PC-9 (cell line): ENCODE measurements at regions not wholly inside any gene's neighbourhood (a gene's known extent, or its start where the extent isn't known, plus 50 kb on each side); places are given as distances from the start of the nearest gene placed in this dataset.
A peak's percentile ranks its signal among the peaks of the same experiment; 100 is the strongest.

ENCODE experiments used
- BruUV-seq: library from RNA; stranded (reverse); fragments of 400-500 nt; replicated peaks from 2 replicates; lab custom pipeline; 2021; lab: Mats Ljungman, UMichigan
- CTCF ChIA-PET: fragments of 300-600 bp; sonication (Branson Sonifier 250); formaldehyde crosslinking; loops from one replicate; lab custom pipeline; 2022; ENCODE audit warnings: antibody characterized with exemption; lab: Charles Lee
- POLR2A ChIA-PET: fragments of 300-600 bp; sonication (Branson Sonifier 250); formaldehyde crosslinking; loops from one replicate; lab custom pipeline; 2022; ENCODE audit warnings: antibody characterized with exemption; ENCODE audit not compliant: unreplicated experiment; lab: Charles Lee
- DNase-seq, 2 experiments: peaks; one replicate each; pipeline versions ENCODE4 v3.0.0 to v3.0.0-alpha.2; 2015 to 2022; ENCODE audit warnings: mixed read lengths in 1 of 2
- H2AFZ ChIP-seq: fragments of 200-600 bp; sonication (generic); 2 replicates; pipeline ENCODE4 v1.8.1; 2017; ENCODE audit warnings: antibody characterized with exemption
- H3F3A ChIP-seq: fragments of 200-600 bp; sonication (generic); 2 replicates; pipeline ENCODE4 v1.8.1; 2017; ENCODE audit warnings: antibody characterized with exemption, mild to moderate bottlenecking, low read depth; ENCODE audit not compliant: insufficient read depth
- H3K27ac ChIP-seq: fragments of 200-600 bp; sonication (generic); 2 replicates; pipeline ENCODE4 v1.6.1; 2016; ENCODE audit warnings: mixed run types
- H3K27me3 ChIP-seq: fragments of 200-600 bp; sonication (generic); 2 replicates; pipeline ENCODE4 v1.6.1; 2016; ENCODE audit warnings: low read depth, mixed run types; ENCODE audit not compliant: insufficient read depth
- H3K36me3 ChIP-seq: fragments of 200-600 bp; sonication (generic); 2 replicates; pipeline ENCODE4 v1.6.1; 2016; ENCODE audit warnings: low read depth, mixed run types
- H3K4me1 ChIP-seq: fragments of 200-600 bp; sonication (generic); replicated peaks from 2 replicates; pipeline ENCODE4 v1.6.1; 2016; ENCODE audit warnings: mixed run types; ENCODE audit not compliant: insufficient read depth
- H3K4me2 ChIP-seq: fragments of 200-600 bp; sonication (generic); 2 replicates; pipeline ENCODE4 v1.6.1; 2017; ENCODE audit warnings: mixed run types
- H3K4me3 ChIP-seq: fragments of 200-600 bp; sonication (generic); 2 replicates; pipeline ENCODE4 v1.6.1; 2016; ENCODE audit warnings: mixed run types
- H3K79me2 ChIP-seq: fragments of 200-600 bp; sonication (generic); 2 replicates; pipeline ENCODE4 v1.6.1; 2017; ENCODE audit warnings: low read depth, mixed run types
- H3K9me2 ChIP-seq: fragments of 200-600 bp; sonication (generic); 2 replicates; pipeline ENCODE4 v1.8.1; 2017; ENCODE audit warnings: mild to moderate bottlenecking; ENCODE audit not compliant: insufficient read depth
- H3K9me3 ChIP-seq: fragments of 200-600 bp; sonication (generic); 2 replicates; pipeline ENCODE4 v1.8.1; 2016; ENCODE audit warnings: low read depth; ENCODE audit not compliant: insufficient read depth
- H4K20me1 ChIP-seq: fragments of 200-600 bp; sonication (generic); 2 replicates; pipeline ENCODE4 v1.8.1; 2017; ENCODE audit not compliant: insufficient read depth
- EZH2 ChIP-seq: fragments of 200-600 bp; sonication (generic); IDR thresholded peaks from 2 replicates; pipeline ENCODE4 v1.8.0; 2017; ENCODE audit warnings: antibody characterized with exemption, low read depth
- intact Hi-C: fragments of 100-400 bp; cut with micrococcal nuclease; formaldehyde crosslinking; loops from one replicate; pipeline ENCODE4 v1.10.0; 2022; ENCODE audit not compliant: unreplicated experiment
- TF ChIP-seq, protein P1 (sequence below): fragments of 200-600 bp; sonication (generic); conservative IDR thresholded peaks from 2 replicates; pipeline ENCODE4 v1.6.1; 2017; ENCODE audit warnings: mixed run types, antibody characterized with exemption, mild to moderate bottlenecking, moderate library complexity

DNA sequence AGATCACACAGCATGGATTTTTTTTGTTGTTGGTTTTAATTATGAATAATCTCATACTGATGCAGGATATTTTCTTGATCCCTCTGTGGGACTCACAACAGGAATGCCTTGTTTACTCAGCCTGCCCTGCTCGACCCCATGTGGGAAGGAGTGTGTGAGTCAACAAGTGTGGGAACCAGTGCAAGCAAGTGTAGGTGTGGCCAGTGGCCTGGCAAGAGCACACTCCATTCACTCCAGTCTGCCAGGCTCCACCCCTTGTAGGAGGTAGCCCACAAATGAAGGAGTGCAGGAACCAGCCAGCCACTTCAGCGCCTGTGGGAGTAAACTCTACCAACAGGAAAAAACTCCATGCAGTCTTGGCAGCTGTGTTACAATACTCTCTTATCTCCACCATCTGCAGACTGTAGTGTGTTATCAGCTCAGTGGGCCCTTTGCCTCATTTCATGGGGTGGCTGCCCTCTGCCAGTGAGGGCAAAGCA, 393.6 kb downstream of the OTOL1 start:
- intact Hi-C loops = loop anchor here (1.0 kb wide), 1 partner anchor 36 kb away; no protein-coding TSS in a partner anchor
- ChIA-PET POLR2A (no interaction called here), CTCF (no interaction called here)
- peak; percentile 68 to 83 for DNase-seq
- H3K27me3 ChIP-seq = no peaks in the 10 kb centered on the region
- no peak overlapping the region for H3K4me2 ChIP-seq
- no peaks in the 10 kb centered on the region for H3K9me3 ChIP-seq
- TF ChIP-seq, protein P1, sequence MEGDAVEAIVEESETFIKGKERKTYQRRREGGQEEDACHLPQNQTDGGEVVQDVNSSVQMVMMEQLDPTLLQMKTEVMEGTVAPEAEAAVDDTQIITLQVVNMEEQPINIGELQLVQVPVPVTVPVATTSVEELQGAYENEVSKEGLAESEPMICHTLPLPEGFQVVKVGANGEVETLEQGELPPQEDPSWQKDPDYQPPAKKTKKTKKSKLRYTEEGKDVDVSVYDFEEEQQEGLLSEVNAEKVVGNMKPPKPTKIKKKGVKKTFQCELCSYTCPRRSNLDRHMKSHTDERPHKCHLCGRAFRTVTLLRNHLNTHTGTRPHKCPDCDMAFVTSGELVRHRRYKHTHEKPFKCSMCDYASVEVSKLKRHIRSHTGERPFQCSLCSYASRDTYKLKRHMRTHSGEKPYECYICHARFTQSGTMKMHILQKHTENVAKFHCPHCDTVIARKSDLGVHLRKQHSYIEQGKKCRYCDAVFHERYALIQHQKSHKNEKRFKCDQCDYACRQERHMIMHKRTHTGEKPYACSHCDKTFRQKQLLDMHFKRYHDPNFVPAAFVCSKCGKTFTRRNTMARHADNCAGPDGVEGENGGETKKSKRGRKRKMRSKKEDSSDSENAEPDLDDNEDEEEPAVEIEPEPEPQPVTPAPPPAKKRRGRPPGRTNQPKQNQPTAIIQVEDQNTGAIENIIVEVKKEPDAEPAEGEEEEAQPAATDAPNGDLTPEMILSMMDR = no peak
- TF ChIP-seq EZH2 = no peak
- H3F3A ChIP-seq = no peaks in the 10 kb centered on the region
- H2AFZ ChIP-seq = no peak overlapping the region
- no peaks in the 10 kb centered on the region for H4K20me1 ChIP-seq
- H3K79me2 ChIP-seq = no peaks in the 10 kb centered on the region
- BruUV-seq = no TSS peak
- 0 out of 2 replicates have a peak, but pooled peaks cover 5% of the 10 kb centered on the region for H3K4me1 ChIP-seq
- H3K27ac ChIP-seq = no peak overlapping the region
- 0 out of 2 replicates have a peak, but pooled peaks cover 4% of the 10 kb centered on the region for H3K9me2 ChIP-seq
- no peak overlapping the region for H3K4me3 ChIP-seq
- H3K36me3 ChIP-seq = no peaks in the 10 kb centered on the region

DNA sequence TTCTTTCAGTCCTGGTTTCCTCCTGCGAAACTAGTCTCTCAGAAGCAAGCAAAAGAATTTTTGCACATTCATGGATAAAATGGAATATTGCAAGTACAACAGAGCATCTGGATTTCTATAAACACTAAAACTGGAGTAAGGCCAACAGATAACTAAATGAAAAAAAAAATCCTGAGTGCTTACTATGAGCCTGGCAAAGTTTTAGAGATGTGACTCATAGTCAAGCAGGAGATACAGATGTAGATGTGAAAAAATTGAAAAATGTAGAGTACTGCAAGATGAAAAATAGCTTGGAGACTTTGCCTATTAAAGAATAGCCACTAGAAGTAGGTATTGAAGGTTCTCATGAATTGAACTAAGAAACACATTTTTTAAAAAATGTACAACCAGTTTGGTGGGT, 397.4 kb downstream of the OTOL1 start:
- ChIA-PET POLR2A (no interaction called here), CTCF (no interaction called here)
- Histone ChIP-seq H2AFZ (no peak overlapping the region), H3K27me3 (no peaks in the 10 kb centered on the region), H4K20me1 (no peaks in the 10 kb centered on the region), H3K4me3 (no peak overlapping the region), H3K36me3 (no peaks in the 10 kb centered on the region), H3K9me2 (0 out of 2 replicates have a peak, but pooled peaks cover 4% of the 10 kb centered on the region), H3K4me2 (no peak overlapping the region), H3K9me3 (no peaks in the 10 kb centered on the region), H3F3A (no peaks in the 10 kb centered on the region), H3K4me1 (0 out of 2 replicates have a peak, but pooled peaks cover 5% of the 10 kb centered on the region), H3K79me2 (no peaks in the 10 kb centered on the region), H3K27ac (no peak overlapping the region)
- intact Hi-C loops = no loop called here
- TF ChIP-seq, protein P1 = no peak
- no peak for TF ChIP-seq EZH2
- no TSS peak for BruUV-seq
- no peak for DNase-seq

DNA sequence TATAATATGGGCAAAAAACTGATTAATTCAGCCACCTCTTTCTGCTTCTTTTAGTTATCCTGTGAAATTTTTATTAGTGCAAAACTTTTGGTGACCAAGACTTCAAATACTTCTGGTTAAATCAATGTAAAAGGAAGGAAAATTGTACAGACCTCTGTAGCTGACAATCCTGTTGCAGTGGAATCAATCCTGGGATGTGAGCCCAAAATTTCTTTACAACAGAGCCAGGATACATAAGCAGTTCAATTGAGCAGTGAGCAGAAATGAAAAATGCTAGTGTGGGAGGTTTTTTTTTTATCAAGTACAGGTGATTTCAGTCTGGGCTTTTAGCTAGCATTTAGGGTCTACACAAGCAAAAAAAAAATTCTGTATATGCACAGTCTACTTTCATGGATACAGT, 398.0 kb downstream of the OTOL1 start:
- no peaks in the 10 kb centered on the region for H3F3A ChIP-seq
- no peak overlapping the region for H3K4me3 ChIP-seq
- CTCF ChIA-PET = interaction anchor here (0.7 kb wide), 1 partner anchor 200 kb away, joined by 4 read pairs; no protein-coding TSS in a partner anchor
- no TSS peak for BruUV-seq
- H3K36me3 ChIP-seq = no peaks in the 10 kb centered on the region
- no peaks in the 10 kb centered on the region for H3K27me3 ChIP-seq
- POLR2A ChIA-PET = no interaction called here
- no peak overlapping the region for H3K4me2 ChIP-seq
- 0 out of 2 replicates have a peak, but pooled peaks cover 5% of the 10 kb centered on the region for H3K4me1 ChIP-seq
- H3K9me2 ChIP-seq = 0 out of 2 replicates have a peak, but pooled peaks cover 4% of the 10 kb centered on the region
- intact Hi-C loops = no loop called here
- DNase-seq = no peak
- H4K20me1 ChIP-seq = no peaks in the 10 kb centered on the region
- H3K9me3 ChIP-seq = no peaks in the 10 kb centered on the region
- H3K79me2 ChIP-seq = no peaks in the 10 kb centered on the region
- no peak overlapping the region for H3K27ac ChIP-seq
- H2AFZ ChIP-seq = no peak overlapping the region
- no peak for TF ChIP-seq EZH2
